ENCODE measurements at regions not wholly inside any gene's neighbourhood (a gene's known extent, or its start where the extent isn't known, plus 50 kb on each side); places are given as distances from the start of the nearest gene placed in this dataset.

GRCh38 chr1:37234941-37235418 lies 200.7 kb upstream of the GRIK3 start:
- ATAC-seq = no peak
- H3K4me1 ChIP-seq = no peaks in the 10 kb centered on the region
- H3K27me3 ChIP-seq = no peaks in the 10 kb centered on the region
- H3K9me3 ChIP-seq = no peaks in the 10 kb centered on the region
- H3K4me3 ChIP-seq = no peak overlapping the region
- no peak overlapping the region for H3K27ac ChIP-seq
- 29 to 31% methylated on average over 11 to 12 of the region's 12 CpGs for WGBS, 2 donors
- intact Hi-C loops (cut with DNase I) = no loop called here
- H3K36me3 ChIP-seq (replicated peaks in 1 of 2; ENCODE audit: insufficient read depth in 1 of 2, low read depth in 2 of 2) = no peaks in the 10 kb centered on the region
- no peak for DNase-seq
- no peak for TF ChIP-seq POLR2A (IDR thresholded peaks at IDR 0.05)
- TF ChIP-seq, protein P1, sequence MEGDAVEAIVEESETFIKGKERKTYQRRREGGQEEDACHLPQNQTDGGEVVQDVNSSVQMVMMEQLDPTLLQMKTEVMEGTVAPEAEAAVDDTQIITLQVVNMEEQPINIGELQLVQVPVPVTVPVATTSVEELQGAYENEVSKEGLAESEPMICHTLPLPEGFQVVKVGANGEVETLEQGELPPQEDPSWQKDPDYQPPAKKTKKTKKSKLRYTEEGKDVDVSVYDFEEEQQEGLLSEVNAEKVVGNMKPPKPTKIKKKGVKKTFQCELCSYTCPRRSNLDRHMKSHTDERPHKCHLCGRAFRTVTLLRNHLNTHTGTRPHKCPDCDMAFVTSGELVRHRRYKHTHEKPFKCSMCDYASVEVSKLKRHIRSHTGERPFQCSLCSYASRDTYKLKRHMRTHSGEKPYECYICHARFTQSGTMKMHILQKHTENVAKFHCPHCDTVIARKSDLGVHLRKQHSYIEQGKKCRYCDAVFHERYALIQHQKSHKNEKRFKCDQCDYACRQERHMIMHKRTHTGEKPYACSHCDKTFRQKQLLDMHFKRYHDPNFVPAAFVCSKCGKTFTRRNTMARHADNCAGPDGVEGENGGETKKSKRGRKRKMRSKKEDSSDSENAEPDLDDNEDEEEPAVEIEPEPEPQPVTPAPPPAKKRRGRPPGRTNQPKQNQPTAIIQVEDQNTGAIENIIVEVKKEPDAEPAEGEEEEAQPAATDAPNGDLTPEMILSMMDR (IDR thresholded peaks at IDR 0.05) = no peak

DNA sequence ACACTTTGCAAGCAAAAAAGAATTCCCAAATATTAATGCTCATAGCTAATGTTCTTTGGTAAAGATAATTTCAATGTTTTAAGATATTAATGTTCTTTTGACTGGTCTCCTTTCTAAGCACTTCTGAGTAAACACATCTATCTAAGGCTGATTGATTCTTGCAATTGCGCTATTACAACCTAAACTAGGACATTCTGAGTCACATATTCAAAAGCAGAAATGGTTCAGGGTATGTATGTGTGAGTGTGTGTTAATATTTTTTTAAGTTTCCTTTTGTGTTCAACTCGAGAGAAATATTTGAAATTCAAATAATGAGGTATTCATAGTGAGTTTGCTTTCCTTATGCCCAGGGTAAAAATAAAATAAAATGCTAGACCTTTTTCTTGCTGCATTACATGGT lies 203.6 kb upstream of the GRIK3 start:
- H3K9me3 ChIP-seq = no peaks in the 10 kb centered on the region
- intact Hi-C loops (cut with DNase I) = no loop called here
- no peaks in the 10 kb centered on the region for H3K27me3 ChIP-seq
- TF ChIP-seq, protein P1 (IDR thresholded peaks at IDR 0.05) = no peak
- no peak for TF ChIP-seq POLR2A (IDR thresholded peaks at IDR 0.05)
- WGBS, 2 donors = 20 to 21% methylated on average over 2 of the region's 2 CpGs
- H3K4me1 ChIP-seq = no peaks in the 10 kb centered on the region
- DNase-seq (no peak), ATAC-seq (no peak)
- no peaks in the 10 kb centered on the region for H3K36me3 ChIP-seq (replicated peaks in 1 of 2; ENCODE audit: insufficient read depth in 1 of 2, low read depth in 2 of 2)
- H3K27ac ChIP-seq = no peak overlapping the region
- no peak overlapping the region for H3K4me3 ChIP-seq

- intact Hi-C loops (cut with DNase I) = no loop called here
Observed at GRCh38 chr1:37238364-37239224, 204.3 kb upstream of the GRIK3 start.

DNA sequence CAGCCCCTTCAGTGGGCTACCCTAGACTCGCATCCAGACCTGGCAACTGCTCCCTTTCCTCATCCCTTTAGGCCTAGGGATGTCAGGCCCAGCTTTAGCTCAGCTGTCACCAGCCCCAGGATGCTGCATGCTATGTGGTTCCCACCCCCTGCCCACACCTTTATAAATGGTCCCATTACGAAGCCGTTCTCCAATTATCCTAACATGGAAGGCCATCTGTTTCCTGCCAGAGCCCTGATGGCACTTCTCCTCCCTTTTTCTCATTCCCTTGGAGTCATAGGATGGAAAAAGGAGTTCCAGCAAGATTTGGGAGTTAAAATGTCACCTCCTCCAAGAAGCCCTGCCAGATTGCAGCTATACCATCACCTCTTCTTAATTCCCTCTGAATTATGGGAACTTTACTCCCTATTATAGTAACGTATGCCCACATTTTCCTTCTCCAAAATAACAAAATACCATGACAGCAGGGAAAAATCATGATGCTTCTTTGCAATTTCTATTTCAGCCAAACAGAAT lies 205.0 kb upstream of the GRIK3 start:
- WGBS, 2 donors = 56 to 73% methylated on average over 4 of the region's 4 CpGs
- Histone ChIP-seq H3K36me3 (replicated peaks in 1 of 2; ENCODE audit: insufficient read depth in 1 of 2, low read depth in 2 of 2) (no peaks in the 10 kb centered on the region), H3K4me1 (no peaks in the 10 kb centered on the region), H3K27ac (no peak overlapping the region), H3K9me3 (no peaks in the 10 kb centered on the region), H3K4me3 (no peak overlapping the region), H3K27me3 (no peaks in the 10 kb centered on the region)
- DNase-seq = no peak
- TF ChIP-seq, protein P1 (IDR thresholded peaks at IDR 0.05) = no peak
- TF ChIP-seq POLR2A (IDR thresholded peaks at IDR 0.05) = no peak
- intact Hi-C loops (cut with DNase I) = no loop called here
- no peak for ATAC-seq

More at GRCh38 chr1:37238364-37239224, 204.3 kb upstream of the GRIK3 start:
- no peaks in the 10 kb centered on the region for H3K9me3 ChIP-seq
- ATAC-seq (no peak), DNase-seq (peak in 2 of 4 donors; percentile 6 to 12)
- WGBS, 2 donors = 42 to 44% methylated on average over 9 to 11 of the region's 11 CpGs
- H3K27me3 ChIP-seq = no peaks in the 10 kb centered on the region
- no peaks in the 10 kb centered on the region for H3K36me3 ChIP-seq (replicated peaks in 1 of 2; ENCODE audit: insufficient read depth in 1 of 2, low read depth in 2 of 2)
- TF ChIP-seq POLR2A (IDR thresholded peaks at IDR 0.05) = no peak
- TF ChIP-seq, protein P1 (IDR thresholded peaks at IDR 0.05) = no peak
- H3K4me3 ChIP-seq = no peak overlapping the region
- no peak overlapping the region for H3K27ac ChIP-seq
- H3K4me1 ChIP-seq = no peaks in the 10 kb centered on the region

All from body of pancreas (tissue), 4 donors.